ENCODE measurements at regions not wholly inside any gene's neighbourhood (a gene's known extent, or its start where the extent isn't known, plus 50 kb on each side); places are given as distances from the start of the nearest gene placed in this dataset.
A peak's percentile ranks its signal among the peaks of the same experiment; 100 is the strongest.

DNA sequence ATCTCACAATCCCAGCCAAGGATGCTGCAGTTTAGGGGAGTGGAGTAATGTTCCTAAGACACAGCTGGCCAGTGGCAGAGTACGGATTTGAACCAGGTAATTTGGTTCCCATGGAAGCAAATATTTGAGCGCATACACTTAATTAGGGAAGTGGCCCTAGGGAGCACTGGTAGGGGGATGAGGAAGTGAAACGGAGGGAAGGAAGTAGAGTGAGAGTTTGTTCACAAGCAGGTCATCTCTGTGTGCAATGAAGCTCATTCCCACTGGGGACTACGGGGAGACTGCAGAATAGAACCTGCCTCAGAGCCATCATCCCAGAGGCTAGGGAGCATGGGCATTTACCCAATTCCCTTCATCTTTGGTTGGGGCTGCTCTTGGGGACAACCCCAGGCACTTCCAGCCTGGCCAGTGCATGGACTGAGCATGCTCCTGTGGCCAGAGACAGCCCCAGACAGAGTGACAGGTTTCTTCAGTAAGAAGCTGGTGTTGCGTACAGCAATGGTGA lies 317.2 kb upstream of the PROK2 start:
- DNase-seq (ENCODE audit: low read depth): no peak
- no peak overlapping the region for H3K4me3 ChIP-seq (ENCODE audit: control insufficient read depth, low read depth, low read length)
- TF ChIP-seq, protein P1, sequence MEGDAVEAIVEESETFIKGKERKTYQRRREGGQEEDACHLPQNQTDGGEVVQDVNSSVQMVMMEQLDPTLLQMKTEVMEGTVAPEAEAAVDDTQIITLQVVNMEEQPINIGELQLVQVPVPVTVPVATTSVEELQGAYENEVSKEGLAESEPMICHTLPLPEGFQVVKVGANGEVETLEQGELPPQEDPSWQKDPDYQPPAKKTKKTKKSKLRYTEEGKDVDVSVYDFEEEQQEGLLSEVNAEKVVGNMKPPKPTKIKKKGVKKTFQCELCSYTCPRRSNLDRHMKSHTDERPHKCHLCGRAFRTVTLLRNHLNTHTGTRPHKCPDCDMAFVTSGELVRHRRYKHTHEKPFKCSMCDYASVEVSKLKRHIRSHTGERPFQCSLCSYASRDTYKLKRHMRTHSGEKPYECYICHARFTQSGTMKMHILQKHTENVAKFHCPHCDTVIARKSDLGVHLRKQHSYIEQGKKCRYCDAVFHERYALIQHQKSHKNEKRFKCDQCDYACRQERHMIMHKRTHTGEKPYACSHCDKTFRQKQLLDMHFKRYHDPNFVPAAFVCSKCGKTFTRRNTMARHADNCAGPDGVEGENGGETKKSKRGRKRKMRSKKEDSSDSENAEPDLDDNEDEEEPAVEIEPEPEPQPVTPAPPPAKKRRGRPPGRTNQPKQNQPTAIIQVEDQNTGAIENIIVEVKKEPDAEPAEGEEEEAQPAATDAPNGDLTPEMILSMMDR (IDR thresholded peaks at IDR 0.05; ENCODE audit: control insufficient read depth, insufficient read depth, low read depth, low read length, missing control alignments): no peak

DNA sequence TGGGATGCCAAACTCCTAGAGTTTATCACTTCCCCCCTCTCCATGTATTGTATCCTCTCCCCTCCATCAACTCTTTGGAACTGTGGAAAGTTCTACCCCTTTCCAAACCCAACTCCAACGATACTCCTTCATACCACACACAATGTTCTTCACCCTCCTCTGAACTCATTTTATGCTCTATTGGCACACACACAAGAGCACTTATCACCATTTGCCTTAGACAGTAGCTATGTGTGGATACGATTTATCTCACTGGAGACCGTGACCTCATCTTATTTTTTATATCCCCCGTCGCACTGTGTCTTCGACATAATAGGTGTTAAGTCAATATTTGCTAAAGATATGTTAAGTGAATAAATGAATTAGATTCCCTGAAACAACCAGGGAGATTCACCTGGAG lies 316.5 kb upstream of the PROK2 start:
- no peak for DNase-seq (ENCODE audit: low read depth)
- TF ChIP-seq, protein P1 (IDR thresholded peaks at IDR 0.05; ENCODE audit: control insufficient read depth, insufficient read depth, low read depth, low read length, missing control alignments): no peak
- H3K4me3 ChIP-seq (ENCODE audit: control insufficient read depth, low read depth, low read length): no peak overlapping the region

DNA sequence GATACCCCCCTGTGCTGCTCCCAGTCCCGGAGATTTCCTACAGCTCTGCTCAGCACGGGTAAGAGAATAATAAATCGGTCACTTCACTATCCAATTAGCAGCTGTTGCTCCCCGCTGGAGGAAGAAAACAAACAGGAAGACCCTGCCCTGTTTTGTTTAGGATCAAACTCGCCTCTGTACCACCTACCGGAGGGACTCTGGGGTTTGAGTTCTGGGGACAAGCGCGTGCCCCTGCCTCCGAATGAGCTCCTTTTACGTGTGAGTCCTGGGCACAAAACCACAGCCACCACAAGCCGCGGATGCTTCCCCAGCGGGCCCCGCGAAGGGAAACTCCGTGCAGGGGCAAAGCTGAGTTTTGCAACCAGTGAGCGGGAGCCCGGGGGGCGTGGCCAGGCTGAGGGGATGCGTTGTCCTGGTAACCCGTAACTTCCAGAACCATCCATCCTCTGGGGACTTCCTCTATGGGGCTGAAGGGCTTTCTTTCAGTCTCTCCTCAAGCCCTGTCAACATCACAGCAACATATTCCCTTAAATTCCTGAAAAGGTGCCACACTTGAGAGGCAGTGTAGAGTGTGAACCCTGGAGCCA lies 315.7 kb upstream of the PROK2 start:
- H3K4me3 ChIP-seq (ENCODE audit: control insufficient read depth, low read depth, low read length): peak overlapping the region; percentile 24
- TF ChIP-seq, protein P1 (IDR thresholded peaks at IDR 0.05; ENCODE audit: control insufficient read depth, insufficient read depth, low read depth, low read length, missing control alignments): no peak
- peak; percentile 21 for DNase-seq (ENCODE audit: low read depth)

DNA sequence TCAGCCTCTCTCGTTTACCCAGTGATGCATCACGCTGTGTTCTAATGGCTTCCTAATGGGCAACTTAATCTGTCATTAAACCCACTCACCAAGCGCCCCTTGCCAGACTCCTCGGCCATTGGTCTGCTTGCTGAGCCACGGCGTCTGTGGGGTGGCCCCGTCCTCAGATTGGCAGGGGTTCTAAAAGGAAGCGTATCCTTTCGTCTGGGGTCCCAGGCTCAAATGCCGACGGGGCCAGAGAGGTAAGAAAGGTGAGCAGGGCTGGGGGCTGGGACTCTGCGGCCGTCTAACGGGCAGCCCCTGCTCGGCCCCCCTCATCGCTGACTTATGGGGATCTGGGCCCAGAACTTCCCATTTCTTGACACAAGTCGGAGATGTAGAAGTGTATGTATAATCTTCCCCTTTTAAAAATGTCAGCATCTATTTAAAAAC lies 315.1 kb upstream of the PROK2 start:
- TF ChIP-seq, protein P1 (IDR thresholded peaks at IDR 0.05; ENCODE audit: control insufficient read depth, insufficient read depth, low read depth, low read length, missing control alignments): no peak
- H3K4me3 ChIP-seq (ENCODE audit: control insufficient read depth, low read depth, low read length): no peak overlapping the region
- no peak for DNase-seq (ENCODE audit: low read depth)

DNA sequence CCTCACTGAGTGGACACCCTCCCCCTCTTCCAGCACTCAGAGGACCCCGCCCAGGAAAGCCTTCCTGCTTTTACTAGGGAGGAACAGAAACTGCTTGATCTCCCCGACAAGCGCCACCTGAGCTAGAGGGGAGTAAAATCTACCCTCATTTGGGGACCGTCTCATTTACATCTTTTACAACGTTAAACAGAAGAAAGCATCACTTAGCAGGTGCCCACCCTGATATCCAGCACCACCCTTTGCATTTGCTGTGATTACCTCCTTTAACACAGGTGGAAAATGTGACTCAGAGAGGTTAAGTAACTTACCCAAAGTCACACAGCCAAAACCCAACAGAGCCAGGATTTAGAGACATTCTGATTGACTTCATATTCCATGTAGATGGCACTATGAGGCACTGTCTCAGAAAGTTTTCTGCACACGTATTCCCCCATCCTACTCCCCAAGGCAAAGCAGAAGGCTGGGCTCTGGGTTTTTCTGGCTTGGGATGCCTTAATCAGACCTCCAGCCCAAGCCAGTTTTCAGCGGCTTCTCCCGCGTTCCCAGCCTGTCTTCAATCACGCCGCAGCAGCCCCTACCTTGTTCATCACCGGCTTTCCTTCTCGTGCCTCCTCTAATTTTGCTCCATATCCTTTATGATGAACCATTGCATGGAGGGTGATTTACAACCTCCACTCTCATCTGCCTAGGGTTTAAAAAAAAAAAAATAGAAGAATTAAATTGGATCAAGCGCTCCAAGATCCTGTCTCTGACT lies 314.6 kb upstream of the PROK2 start:
- DNase-seq (ENCODE audit: low read depth): no peak
- H3K4me3 ChIP-seq (ENCODE audit: control insufficient read depth, low read depth, low read length): no peak overlapping the region

DNA sequence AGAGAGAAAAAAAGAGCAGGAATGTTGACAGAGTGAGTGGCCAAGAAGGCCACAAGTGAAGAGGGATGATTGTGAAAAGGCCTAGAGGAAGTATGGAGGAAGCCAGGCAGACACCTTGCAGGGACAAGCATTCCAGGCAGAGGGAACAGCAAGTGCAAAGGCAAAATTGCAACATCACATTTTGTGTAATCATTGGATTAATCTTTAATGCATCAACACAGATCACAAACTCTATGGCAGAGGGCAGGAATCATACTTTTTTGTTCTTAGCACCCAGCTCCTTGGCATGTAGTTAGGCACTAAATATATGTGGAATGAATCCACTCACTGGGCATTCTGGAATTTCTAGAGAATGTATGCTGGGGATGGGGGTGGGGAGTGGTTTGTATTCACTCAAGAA lies 312.1 kb upstream of the PROK2 start:
- no peak overlapping the region for H3K4me3 ChIP-seq (ENCODE audit: control insufficient read depth, low read depth, low read length)
- no peak for DNase-seq (ENCODE audit: low read depth)
- TF ChIP-seq, protein P1 (IDR thresholded peaks at IDR 0.05; ENCODE audit: control insufficient read depth, insufficient read depth, low read depth, low read length, missing control alignments): no peak

More for the DNA sequence above, 314.6 kb upstream of the PROK2 start:
- TF ChIP-seq, protein P1 (IDR thresholded peaks at IDR 0.05; ENCODE audit: control insufficient read depth, insufficient read depth, low read depth, low read length, missing control alignments): no peak

Measured in AG09309 (cell line).